SJSA1 (cell line): ENCODE measurements at regions not wholly inside any gene's neighbourhood (a gene's known extent, or its start where the extent isn't known, plus 50 kb on each side); places are given as distances from the start of the nearest gene placed in this dataset.
"Not testable (repeated sequence)": the region's sequence is repeated elsewhere in the genome, so short reads cannot be mapped to it uniquely, and the experiment has no call there.

Source experiments
- DNase-seq, 2 experiments: peaks; one replicate each; pipeline ENCODE4 v3.0.0-alpha.2; 2015 to 2020; ENCODE audit warnings: low spot score in 2 of 2, low read depth in 1 of 2
- H3K27ac ChIP-seq: fragments of 250-450 bp; sonication (Bioruptor Pico); 2 replicates; pipeline ENCODE4 v1.5.1; 2020; ENCODE audit warnings: mild to moderate bottlenecking, moderate library complexity
- H3K27me3 ChIP-seq: fragments of 250-450 bp; sonication (Bioruptor Pico); replicated peaks from 2 replicates; pipeline ENCODE4 v1.5.1; 2020; ENCODE audit warnings: mild to moderate bottlenecking, moderate library complexity
- H3K36me3 ChIP-seq: fragments of 250-450 bp; sonication (Bioruptor Pico); 2 replicates; pipeline ENCODE4 v1.5.1; 2020; ENCODE audit warnings: mild to moderate bottlenecking
- H3K4me1 ChIP-seq: fragments of 250-450 bp; sonication (Bioruptor Pico); replicated peaks from 2 replicates; pipeline ENCODE4 v1.6.1; 2021; ENCODE audit warnings: mild to moderate bottlenecking
- H3K4me3 ChIP-seq: fragments of 250-450 bp; sonication (Bioruptor Pico); 2 replicates; pipeline ENCODE4 v1.5.1; 2020; ENCODE audit warnings: mild to moderate bottlenecking
- H3K9me3 ChIP-seq: fragments of 250-450 bp; sonication (Bioruptor Pico); replicated peaks from 2 replicates; pipeline ENCODE4 v1.5.1; 2020; ENCODE audit warnings: mild to moderate bottlenecking

GRCh38 chr7:68868978-68869377 lies 729.3 kb upstream of the AUTS2 start:
- H3K36me3 ChIP-seq = no peaks in the 10 kb centered on the region
- no peak overlapping the region for H3K4me3 ChIP-seq
- no peak overlapping the region for H3K27ac ChIP-seq
- H3K27me3 ChIP-seq = no peaks in the 10 kb centered on the region
- DNase-seq = no peak
- H3K9me3 ChIP-seq = no peaks in the 10 kb centered on the region; the same call in 1 of the 2 replicates
- no peaks in the 10 kb centered on the region for H3K4me1 ChIP-seq

GRCh38 chr7:68873616-68874015 lies 724.7 kb upstream of the AUTS2 start:
- Histone ChIP-seq H3K27ac (no peak overlapping the region), H3K4me3 (no peak overlapping the region), H3K27me3 (no peaks in the 10 kb centered on the region), H3K4me1 (no peaks in the 10 kb centered on the region), H3K36me3 (no peaks in the 10 kb centered on the region), H3K9me3 (no peaks in the 10 kb centered on the region)
- no peak for DNase-seq

- Histone ChIP-seq H3K27ac (no peak overlapping the region), H3K4me1 (no peaks in the 10 kb centered on the region), H3K4me3 (no peak overlapping the region), H3K9me3 (no peaks in the 10 kb centered on the region; the same call in 1 of the 2 replicates), H3K27me3 (no peaks in the 10 kb centered on the region), H3K36me3 (no peaks in the 10 kb centered on the region)
- DNase-seq = no peak
Measured at GRCh38 chr7:68875857-68876256, 722.4 kb upstream of the AUTS2 start.

- DNase-seq, H3K4me3 ChIP-seq, H3K36me3 ChIP-seq, H3K4me1 ChIP-seq, H3K9me3 ChIP-seq, H3K27ac ChIP-seq, H3K27me3 ChIP-seq: not testable (repeated sequence)
Measured at GRCh38 chr7:68887116-68887515, 711.2 kb upstream of the AUTS2 start.

GRCh38 chr7:68888971-68889385 lies 709.3 kb upstream of the AUTS2 start:
- Histone ChIP-seq H3K9me3 (no peaks in the 10 kb centered on the region; the same call in 1 of the 2 replicates), H3K4me1 (no peaks in the 10 kb centered on the region), H3K36me3 (no peaks in the 10 kb centered on the region), H3K27ac (no peak overlapping the region), H3K4me3 (no peak overlapping the region), H3K27me3 (no peaks in the 10 kb centered on the region)
- DNase-seq = no peak

- DNase-seq = no peak
- H3K27me3 ChIP-seq = no peaks in the 10 kb centered on the region
- no peaks in the 10 kb centered on the region for H3K36me3 ChIP-seq
- no peak overlapping the region for H3K4me3 ChIP-seq
- H3K9me3 ChIP-seq = no peaks in the 10 kb centered on the region; the same call in 1 of the 2 replicates
- no peak overlapping the region for H3K27ac ChIP-seq
- H3K4me1 ChIP-seq = no peaks in the 10 kb centered on the region
Measured at GRCh38 chr7:68892236-68892635, 706.0 kb upstream of the AUTS2 start.

- H3K4me3 ChIP-seq = no peak overlapping the region
- H3K4me1 ChIP-seq = no peaks in the 10 kb centered on the region
- no peaks in the 10 kb centered on the region for H3K36me3 ChIP-seq
- H3K9me3 ChIP-seq = no peaks in the 10 kb centered on the region; the same call in 1 of the 2 replicates
- DNase-seq = no peak
- no peak overlapping the region for H3K27ac ChIP-seq
- no peaks in the 10 kb centered on the region for H3K27me3 ChIP-seq
Measured at GRCh38 chr7:68893411-68893810, 704.9 kb upstream of the AUTS2 start.

- H3K9me3 ChIP-seq, H3K27me3 ChIP-seq, DNase-seq, H3K4me3 ChIP-seq, H3K27ac ChIP-seq, H3K4me1 ChIP-seq, H3K36me3 ChIP-seq: not testable (repeated sequence)
Measured at GRCh38 chr7:68899156-68899555, 699.1 kb upstream of the AUTS2 start.

GRCh38 chr7:68900096-68900495 lies 698.2 kb upstream of the AUTS2 start:
- DNase-seq = no peak
- Histone ChIP-seq H3K36me3 (no peaks in the 10 kb centered on the region), H3K27ac (no peak overlapping the region), H3K27me3 (no peaks in the 10 kb centered on the region), H3K4me1 (no peaks in the 10 kb centered on the region), H3K4me3 (no peak overlapping the region), H3K9me3 (no peaks in the 10 kb centered on the region; the same call in 1 of the 2 replicates)

GRCh38 chr7:68904630-68905029 lies 693.6 kb upstream of the AUTS2 start:
- Histone ChIP-seq H3K27me3 (no peaks in the 10 kb centered on the region), H3K9me3 (no peaks in the 10 kb centered on the region; the same call in 1 of the 2 replicates), H3K4me3 (no peak overlapping the region), H3K27ac (no peak overlapping the region), H3K36me3 (no peaks in the 10 kb centered on the region), H3K4me1 (no peaks in the 10 kb centered on the region)
- DNase-seq = no peak

- H3K9me3 ChIP-seq = no peaks in the 10 kb centered on the region; the same call in 1 of the 2 replicates
- H3K36me3 ChIP-seq = no peaks in the 10 kb centered on the region
- H3K27me3 ChIP-seq = no peaks in the 10 kb centered on the region
- no peaks in the 10 kb centered on the region for H3K4me1 ChIP-seq
- DNase-seq = no peak
- no peak overlapping the region for H3K4me3 ChIP-seq
- no peak overlapping the region for H3K27ac ChIP-seq
Measured at GRCh38 chr7:68911754-68912153, 686.5 kb upstream of the AUTS2 start.

- H3K27ac ChIP-seq = no peak overlapping the region
- no peak overlapping the region for H3K4me3 ChIP-seq
- H3K36me3 ChIP-seq = no peaks in the 10 kb centered on the region
- H3K27me3 ChIP-seq = no peaks in the 10 kb centered on the region
- H3K4me1 ChIP-seq = no peaks in the 10 kb centered on the region
- DNase-seq = no peak
- H3K9me3 ChIP-seq = no peaks in the 10 kb centered on the region; the same call in 1 of the 2 replicates
Measured at GRCh38 chr7:68914006-68914405, 684.3 kb upstream of the AUTS2 start.

- Histone ChIP-seq H3K27ac (no peak overlapping the region), H3K4me3 (no peak overlapping the region), H3K27me3 (no peaks in the 10 kb centered on the region), H3K4me1 (no peaks in the 10 kb centered on the region), H3K36me3 (no peaks in the 10 kb centered on the region), H3K9me3 (no peaks in the 10 kb centered on the region; the same call in 1 of the 2 replicates)
- DNase-seq = no peak
Measured at GRCh38 chr7:68917041-68917651, 681.1 kb upstream of the AUTS2 start.

- Histone ChIP-seq H3K4me3 (no peak overlapping the region), H3K36me3 (no peaks in the 10 kb centered on the region), H3K27ac (no peak overlapping the region), H3K27me3 (no peaks in the 10 kb centered on the region), H3K9me3 (no peaks in the 10 kb centered on the region; the same call in 1 of the 2 replicates), H3K4me1 (no peaks in the 10 kb centered on the region)
- no peak for DNase-seq
Measured at GRCh38 chr7:68918621-68919020, 679.7 kb upstream of the AUTS2 start.

- no peaks in the 10 kb centered on the region for H3K4me1 ChIP-seq
- H3K36me3 ChIP-seq = no peaks in the 10 kb centered on the region
Measured at GRCh38 chr7:68922850-68923249, 675.4 kb upstream of the AUTS2 start.

More at GRCh38 chr7:68922850-68923249, 675.4 kb upstream of the AUTS2 start:
- Histone ChIP-seq H3K4me3 (no peak overlapping the region), H3K27ac (no peak overlapping the region), H3K9me3 (no peaks in the 10 kb centered on the region; the same call in 1 of the 2 replicates), H3K27me3 (no peaks in the 10 kb centered on the region)
- no peak for DNase-seq
